NT2/D1 (cell line): ENCODE measurements at regions not wholly inside any gene's neighbourhood (a gene's known extent, or its start where the extent isn't known, plus 50 kb on each side); places are given as distances from the start of the nearest gene placed in this dataset.

ENCODE experiments used
- SUZ12 ChIP-seq: IDR thresholded peaks from 2 replicates; pipeline ENCODE4 v1.6.1; 2011; ENCODE audit not compliant: insufficient read length, insufficient read depth; ENCODE audit errors: extremely low read depth
- YY1 ChIP-seq: IDR thresholded peaks from 2 replicates; pipeline ENCODE4 v1.6.1; 2011; ENCODE audit not compliant: insufficient read length, insufficient read depth
- ZNF274 ChIP-seq: IDR thresholded peaks from 2 replicates; pipeline ENCODE4 v1.6.1; 2011; ENCODE audit warnings: mild to moderate bottlenecking, low read depth, low read length

DNA sequence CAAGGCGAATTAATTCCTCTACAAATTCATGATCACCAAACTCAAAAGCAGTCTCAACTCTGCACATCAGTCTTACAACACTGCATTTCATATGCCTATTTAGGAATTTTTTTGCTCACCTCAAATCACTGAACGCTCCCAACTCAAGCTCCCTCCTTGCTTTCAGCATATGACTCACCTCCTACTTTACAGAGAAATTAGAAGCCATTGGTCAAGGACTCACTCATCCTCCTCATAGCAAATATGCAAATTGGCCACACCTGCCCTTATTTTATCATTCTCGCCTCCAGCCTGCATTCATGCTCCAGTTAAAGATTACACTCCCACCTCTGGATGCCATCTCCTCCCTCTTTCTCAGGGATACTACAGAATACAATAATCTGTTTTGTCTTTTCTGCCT lies 148.8 kb downstream of the MBD2 start:
- TF ChIP-seq ZNF274 (no peak), YY1 (no peak), SUZ12 (no peak)
